Tibial artery (tissue), 4 donors: ENCODE measurements at regions not wholly inside any gene's neighbourhood (a gene's known extent, or its start where the extent isn't known, plus 50 kb on each side); places are given as distances from the start of the nearest gene placed in this dataset.

ENCODE experiments used
- DNase-seq, 2 donors: peaks; one replicate each; pipeline ENCODE4 v3.0.0-alpha.2; 2019
- H3K27ac ChIP-seq, 2 donors: fragments of 200-600 bp; sonication (generic) in 1 of 2; 1 replicate in 1 of 2; 2 replicates in 1 of 2; pipeline ENCODE4 v1.5.1; 2018 to 2019; ENCODE audit warnings: mild to moderate bottlenecking in 1 of 2
- H3K27me3 ChIP-seq, 2 donors: fragments of 200-600 bp; sonication (generic) in 1 of 2; one replicate each; pipeline versions ENCODE4 v1.5.1 to v1.6.0; 2016 to 2019
- H3K36me3 ChIP-seq, 3 donors: fragments of 200-600 bp; sonication (generic) in 2 of 3; one replicate each; pipeline ENCODE4 v1.5.1; 2016 to 2019; ENCODE audit warnings: mild to moderate bottlenecking in 2 of 3
- H3K4me1 ChIP-seq, 4 donors: fragments of 200-600 bp; sonication (generic) in 2 of 4; 1 replicate in 3 of 4; 2 replicates in 1 of 4; pipeline ENCODE4 v1.5.1; 2016 to 2019
- H3K4me3 ChIP-seq, 2 donors: fragments of 200-600 bp; sonication (generic) in 1 of 2; 1 replicate in 1 of 2; 2 replicates in 1 of 2; pipeline ENCODE4 v1.5.1; 2018 to 2019; ENCODE audit warnings: mild to moderate bottlenecking in 2 of 2
- H3K9me3 ChIP-seq, 3 donors: fragments of 200-600 bp; sonication (generic) in 1 of 3; one replicate each; pipeline ENCODE4 v1.5.1; 2016 to 2019
- CTCF ChIP-seq, 2 experiments: fragments of 200-600 bp in 1 of 2; fragments of 450-650 bp in 1 of 2; IDR thresholded peaks; one replicate each; pipeline ENCODE4 v1.5.1; 2017 to 2019; ENCODE audit warnings: antibody characterized with exemption in 2 of 2, mild to moderate bottlenecking in 1 of 2, moderate library complexity in 1 of 2
- intact Hi-C: fragments of 100-400 bp; cut with DNase I; formaldehyde crosslinking; loops from one replicate; pipeline ENCODE4 v1.15.0; 2023; ENCODE audit warnings: low total_unique reads

- no peak for TF ChIP-seq CTCF (IDR thresholded peaks at IDR 0.05)
- intact Hi-C loops = no loop called here
Measured at GRCh38 chr6:137434640-137435039, 59.6 kb downstream of the OLIG3 start.

GRCh38 chr6:137432054-137432611 lies 62.1 kb downstream of the OLIG3 start:
- Histone ChIP-seq H3K27me3 (no peaks in the 10 kb centered on the region), H3K9me3 (no peaks in the 10 kb centered on the region), H3K27ac (no peak overlapping the region), H3K36me3 (no peaks in the 10 kb centered on the region), H3K4me3 (no peak overlapping the region), H3K4me1 (no peaks in the 10 kb centered on the region)
- intact Hi-C loops = no loop called here
- no peak for TF ChIP-seq CTCF (IDR thresholded peaks at IDR 0.05)
- DNase-seq = no peak

More at GRCh38 chr6:137434640-137435039, 59.6 kb downstream of the OLIG3 start:
- no peaks in the 10 kb centered on the region for H3K4me1 ChIP-seq
- H3K27me3 ChIP-seq = no peaks in the 10 kb centered on the region
- peaks cover 0 to 5% (median 0%) of the 10 kb centered on the region in 3 donors for H3K9me3 ChIP-seq
- H3K36me3 ChIP-seq = no peaks in the 10 kb centered on the region
- no peak for DNase-seq
- no peak overlapping the region for H3K27ac ChIP-seq
- no peak overlapping the region for H3K4me3 ChIP-seq

- Histone ChIP-seq H3K4me1 (no peaks in the 10 kb centered on the region), H3K36me3 (no peaks in the 10 kb centered on the region), H3K27me3 (no peaks in the 10 kb centered on the region), H3K27ac (no peak overlapping the region), H3K4me3 (no peak overlapping the region), H3K9me3 (no peaks in the 10 kb centered on the region)
- no peak for DNase-seq
- no peak for TF ChIP-seq CTCF (IDR thresholded peaks at IDR 0.05)
- intact Hi-C loops = no loop called here
Measured at GRCh38 chr6:137430954-137431353, 63.2 kb downstream of the OLIG3 start.

GRCh38 chr6:137427656-137428290 lies 66.4 kb downstream of the OLIG3 start:
- no peaks in the 10 kb centered on the region for H3K4me1 ChIP-seq

GRCh38 chr6:137426007-137426689 lies 68.0 kb downstream of the OLIG3 start:
- H3K27me3 ChIP-seq = no peaks in the 10 kb centered on the region
- no peaks in the 10 kb centered on the region for H3K36me3 ChIP-seq
- H3K27ac ChIP-seq = no peak overlapping the region
- TF ChIP-seq CTCF (IDR thresholded peaks at IDR 0.05) = no peak
- DNase-seq = no peak
- no peaks in the 10 kb centered on the region for H3K9me3 ChIP-seq
- intact Hi-C loops = no loop called here
- no peaks in the 10 kb centered on the region for H3K4me1 ChIP-seq
- H3K4me3 ChIP-seq = no peak overlapping the region

More at GRCh38 chr6:137427656-137428290, 66.4 kb downstream of the OLIG3 start:
- intact Hi-C loops = no loop called here
- DNase-seq = no peak
- Histone ChIP-seq H3K27me3 (no peaks in the 10 kb centered on the region), H3K27ac (no peak overlapping the region), H3K36me3 (no peaks in the 10 kb centered on the region), H3K4me3 (no peak overlapping the region), H3K9me3 (no peaks in the 10 kb centered on the region)
- no peak for TF ChIP-seq CTCF (IDR thresholded peaks at IDR 0.05)
